ENCODE measurements at regions not wholly inside any gene's neighbourhood (a gene's known extent, or its start where the extent isn't known, plus 50 kb on each side); places are given as distances from the start of the nearest gene placed in this dataset.

DNA sequence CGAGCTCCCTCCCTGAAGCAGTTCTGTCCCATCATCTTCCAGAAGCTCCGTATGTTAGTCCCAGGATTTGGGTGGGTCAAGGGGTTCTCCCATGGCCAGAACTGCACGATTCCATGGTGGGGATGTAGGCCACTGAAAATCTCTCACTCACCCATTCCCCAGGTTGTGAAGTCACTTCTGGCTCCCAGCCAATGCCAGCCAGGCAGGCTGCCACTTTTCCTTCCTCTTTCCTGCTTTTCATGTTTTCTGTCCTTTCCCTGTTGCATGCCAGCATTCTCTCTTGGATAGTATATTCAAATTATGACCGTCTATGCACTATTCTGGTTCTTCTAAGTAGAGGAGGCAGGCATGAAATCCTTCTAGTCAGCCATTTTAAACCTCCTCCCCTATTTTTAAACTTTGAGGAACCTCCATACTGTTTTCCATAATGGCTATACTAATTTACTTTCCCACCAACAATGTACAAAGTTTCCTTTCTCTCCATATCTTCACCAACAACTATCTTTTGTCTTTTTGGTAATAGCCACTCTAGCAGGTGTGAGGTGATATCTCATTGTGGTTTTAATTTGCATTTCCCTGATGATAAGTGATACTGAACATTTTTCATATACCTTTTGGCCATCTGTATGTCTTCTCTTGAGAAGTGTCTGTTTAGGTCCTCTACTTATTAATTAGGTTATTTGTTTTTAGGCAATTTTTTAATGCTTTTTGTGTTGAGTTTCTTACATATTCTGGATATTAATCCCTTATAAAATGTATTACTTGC, 182.1 kb upstream of the TET2 start:
- no peak for DNase-seq (ENCODE audit: low spot score)

DNA sequence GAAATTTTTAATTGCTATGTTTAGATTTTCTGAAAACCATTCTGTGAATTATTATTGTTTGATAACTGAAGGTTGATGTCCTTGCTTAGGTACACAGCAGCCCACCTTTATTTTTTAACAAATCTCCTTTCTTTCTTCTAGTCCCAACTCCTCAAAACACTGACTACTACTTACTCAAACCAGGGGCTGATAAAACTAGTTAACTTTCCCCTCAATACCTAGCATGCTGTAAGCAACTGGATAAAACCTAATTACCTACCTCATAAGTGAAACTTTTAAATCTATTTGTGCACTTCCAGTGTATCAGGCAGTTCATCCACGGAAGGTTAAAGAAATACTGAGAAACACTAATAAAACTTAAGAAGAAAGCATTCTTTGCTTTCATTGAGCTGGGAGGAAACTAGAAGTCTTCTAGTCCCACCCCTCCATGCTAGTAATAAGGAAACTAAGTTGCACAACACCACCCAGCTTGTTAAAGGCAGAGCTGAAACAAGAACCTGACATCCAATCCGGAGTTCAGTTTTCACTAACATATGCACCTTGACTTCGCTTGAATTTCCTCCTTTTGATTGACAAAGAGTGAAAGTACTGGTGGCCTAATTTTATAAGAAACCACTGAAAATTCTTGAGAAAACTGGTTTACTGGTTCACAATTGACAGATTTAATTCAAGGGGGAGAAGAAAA, 180.2 kb upstream of the TET2 start:
- DNase-seq (ENCODE audit: low spot score): no peak

DNA sequence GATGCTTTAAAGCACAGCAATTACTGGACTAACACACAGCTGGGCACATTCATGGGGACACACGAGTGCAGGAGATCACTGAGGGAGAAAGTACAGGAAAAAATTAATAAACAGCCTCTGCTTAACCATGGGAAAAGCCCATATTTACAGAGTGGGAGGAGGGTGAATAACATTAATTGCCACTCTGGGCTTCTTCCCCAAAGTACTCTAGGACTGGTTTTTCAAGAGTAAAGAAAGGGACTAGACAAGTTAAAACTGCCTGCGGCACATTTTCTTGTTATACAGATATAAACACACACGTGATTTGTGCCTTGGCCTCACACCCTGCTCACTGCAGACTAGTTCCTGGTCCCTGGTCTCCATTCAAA, 179.7 kb upstream of the TET2 start:
- DNase-seq (ENCODE audit: low spot score): no peak

DNA sequence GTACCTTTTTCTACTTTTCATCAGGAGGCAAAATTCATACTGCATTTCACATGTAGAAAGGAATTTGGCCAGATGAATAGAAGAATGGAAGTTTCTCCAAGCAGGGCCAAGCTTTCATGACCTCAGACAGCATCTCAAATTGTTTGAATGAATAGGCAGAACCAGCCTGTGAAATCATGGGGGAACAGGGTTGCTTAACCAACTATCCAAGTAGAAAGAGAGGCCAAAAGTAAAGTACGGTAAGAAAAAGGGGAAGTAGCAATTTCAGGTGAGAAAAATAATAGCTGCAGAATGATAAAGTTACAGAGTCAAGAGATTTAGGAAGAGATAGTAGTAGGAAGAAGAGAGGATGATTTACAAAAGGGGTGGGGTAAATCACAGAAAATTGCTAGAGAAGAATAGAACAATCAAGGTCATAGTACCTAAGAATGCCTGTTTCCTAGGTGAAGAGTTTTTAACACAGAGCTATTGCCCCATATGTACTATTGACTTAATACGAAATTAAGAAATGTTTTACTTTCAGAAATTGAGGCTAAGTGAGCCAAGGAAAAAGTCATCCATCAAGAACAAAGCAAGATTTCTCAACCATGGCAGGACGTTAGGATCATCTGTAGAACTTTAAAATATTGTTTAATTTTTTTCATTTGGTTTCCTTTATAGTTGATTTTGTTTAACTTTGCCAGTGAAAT, 177.1 kb upstream of the TET2 start:
- DNase-seq (ENCODE audit: low spot score): no peak

DNA sequence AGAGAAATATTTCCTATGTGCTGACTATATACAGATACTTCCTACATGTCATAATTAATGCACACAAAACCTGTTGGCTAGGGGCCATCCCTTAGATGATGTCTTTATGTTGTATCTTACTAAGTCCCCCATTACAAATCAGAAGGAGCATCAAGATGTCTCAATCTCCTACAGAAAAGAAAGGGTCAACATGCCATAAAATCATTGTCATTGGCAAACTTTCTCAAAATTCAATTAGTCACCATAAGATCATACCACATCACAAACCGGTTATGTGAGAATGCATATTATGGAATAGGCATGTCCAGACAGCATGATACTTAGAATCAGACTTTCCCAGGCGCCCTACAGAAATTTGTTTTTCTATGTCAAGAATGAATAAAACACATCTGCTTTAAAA, 175.2 kb upstream of the TET2 start:
- DNase-seq (ENCODE audit: low spot score): no peak

DNA sequence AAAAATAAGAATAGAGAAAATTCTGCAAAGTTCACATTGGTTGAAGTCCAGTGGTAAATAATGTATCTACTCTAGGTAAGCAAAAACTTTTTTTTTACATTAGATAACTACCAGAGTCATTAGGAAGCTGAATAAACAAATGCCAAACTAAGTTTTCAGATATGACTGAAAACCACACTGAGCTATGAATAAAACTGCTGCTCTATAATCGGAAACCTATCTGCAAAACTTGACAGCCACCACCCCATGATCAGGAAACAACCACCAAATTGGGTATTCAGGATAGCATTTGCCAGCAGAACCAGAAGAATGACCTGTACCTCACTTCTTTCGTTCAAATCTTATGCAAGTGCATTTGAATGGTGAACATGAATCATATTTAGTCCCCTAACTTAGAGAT, 173.0 kb upstream of the TET2 start:
- no peak for DNase-seq (ENCODE audit: low spot score)

DNA sequence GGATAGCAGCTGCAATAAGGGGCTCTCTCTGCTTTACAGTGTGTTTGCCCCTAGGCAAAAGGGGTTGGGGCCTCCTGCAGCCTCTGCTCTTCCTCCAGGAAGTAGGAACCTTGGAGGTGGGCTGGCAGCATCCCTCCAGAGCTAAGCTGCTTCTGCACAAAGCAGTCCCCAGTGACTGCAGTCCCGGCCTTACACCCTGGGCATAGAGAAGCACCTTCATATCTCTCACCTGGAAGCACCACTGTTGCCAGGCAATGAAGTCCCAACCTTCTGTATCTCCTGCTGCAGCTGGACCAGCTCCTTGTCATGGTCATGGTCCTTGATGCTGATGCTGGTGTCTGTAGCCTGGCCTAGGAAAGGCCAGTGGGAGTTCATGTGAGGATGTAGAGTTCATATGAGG, 171.1 kb upstream of the TET2 start:
- DNase-seq (ENCODE audit: low spot score): no peak

DNA sequence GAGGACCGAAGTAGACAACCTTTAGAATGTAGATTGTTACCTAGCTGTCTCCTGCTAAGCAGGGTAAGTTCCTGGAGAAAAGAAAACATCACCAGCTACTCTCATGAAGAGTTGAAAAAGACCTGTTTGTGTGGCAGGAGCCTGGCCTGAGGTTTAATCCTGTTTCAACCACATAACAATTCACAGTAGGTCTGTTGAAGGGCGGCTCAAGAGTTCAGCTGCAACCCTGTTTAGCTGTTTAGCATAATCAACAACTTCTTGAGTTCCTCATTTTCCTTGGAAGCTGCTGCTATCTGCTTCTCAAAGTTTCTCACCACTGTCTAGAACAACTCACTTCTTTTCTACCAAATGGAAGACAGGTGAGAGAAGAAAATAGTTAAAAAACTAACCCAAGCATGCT, 170.4 kb upstream of the TET2 start:
- no peak for DNase-seq (ENCODE audit: low spot score)

DNA sequence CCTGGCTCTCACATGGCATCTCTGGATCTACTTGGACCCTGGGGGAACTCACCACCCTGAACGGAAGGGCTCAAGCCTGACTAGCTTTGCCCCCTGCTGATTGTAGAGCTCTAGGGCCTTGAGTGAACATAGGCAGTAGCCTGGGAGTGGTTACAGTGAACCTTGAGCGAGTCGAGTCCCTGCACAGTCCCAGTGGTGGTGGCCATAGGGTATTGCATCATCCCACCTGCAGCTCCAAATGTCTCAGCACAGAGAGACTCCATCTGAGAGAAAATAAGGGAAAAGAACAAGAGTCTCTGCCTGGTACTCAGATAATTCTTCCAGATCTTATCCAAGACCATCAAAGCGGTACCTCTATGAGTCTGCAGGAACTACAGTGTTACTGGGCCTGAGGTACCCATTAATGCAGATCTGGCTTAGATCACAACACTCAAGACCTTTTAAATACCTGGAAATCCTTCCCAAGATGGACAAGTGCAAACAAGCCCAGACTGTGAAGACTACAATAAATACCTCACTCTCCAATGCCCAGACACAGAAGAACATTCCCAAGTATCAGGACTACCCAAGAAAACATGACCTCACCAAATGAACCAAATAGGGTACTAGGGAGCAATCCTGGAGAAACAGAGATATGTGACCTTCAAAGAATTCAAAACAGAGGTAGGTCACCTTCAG, 167.5 kb upstream of the TET2 start:
- DNase-seq (ENCODE audit: low spot score): no peak

DNA sequence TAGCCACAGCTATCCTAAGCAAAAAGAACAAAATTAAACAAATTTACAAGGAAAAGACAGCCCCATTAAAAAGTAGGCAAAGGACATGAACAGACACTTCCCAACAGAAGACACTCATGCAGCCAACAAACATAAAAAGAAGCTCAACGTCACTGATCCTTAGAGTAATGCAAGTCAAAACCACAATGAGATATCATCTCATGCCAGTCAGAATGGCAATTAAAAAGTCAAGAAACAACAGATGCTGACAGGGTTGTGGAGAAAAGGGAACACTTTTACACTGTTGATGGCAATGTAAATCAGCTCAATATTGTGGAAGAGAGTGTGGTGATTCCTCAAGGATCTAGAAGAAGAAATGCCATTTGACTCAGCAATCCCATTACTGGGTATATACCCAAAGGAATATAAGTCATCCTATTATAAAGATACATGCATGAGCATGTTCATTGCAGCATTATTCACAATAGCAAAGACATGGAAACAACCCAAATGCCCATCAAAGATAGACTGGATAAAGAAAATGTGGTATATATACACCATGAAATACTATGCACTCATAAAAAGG, 163.0 kb upstream of the TET2 start:
- no peak for DNase-seq (ENCODE audit: low spot score)

DNA sequence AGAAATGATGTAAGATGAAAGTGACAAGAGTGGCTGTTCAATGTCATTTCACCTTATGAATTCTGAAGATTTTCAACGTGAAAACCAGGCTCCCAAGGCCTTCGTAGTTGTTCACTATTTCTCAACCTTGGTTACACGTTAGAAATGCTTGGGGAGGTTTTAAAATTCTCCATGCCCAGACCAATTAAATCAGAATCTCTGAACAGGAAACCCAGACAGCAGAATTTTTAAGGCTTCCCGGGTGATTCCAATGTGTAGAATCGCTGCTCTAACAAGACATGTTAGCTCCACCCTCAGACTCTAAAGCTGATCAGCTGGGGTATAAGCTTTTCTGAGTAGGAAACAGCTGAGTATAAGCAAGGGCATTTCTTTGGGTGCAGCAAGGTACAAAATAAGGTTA, 160.4 kb upstream of the TET2 start:
- no peak for DNase-seq (ENCODE audit: low spot score)

DNA sequence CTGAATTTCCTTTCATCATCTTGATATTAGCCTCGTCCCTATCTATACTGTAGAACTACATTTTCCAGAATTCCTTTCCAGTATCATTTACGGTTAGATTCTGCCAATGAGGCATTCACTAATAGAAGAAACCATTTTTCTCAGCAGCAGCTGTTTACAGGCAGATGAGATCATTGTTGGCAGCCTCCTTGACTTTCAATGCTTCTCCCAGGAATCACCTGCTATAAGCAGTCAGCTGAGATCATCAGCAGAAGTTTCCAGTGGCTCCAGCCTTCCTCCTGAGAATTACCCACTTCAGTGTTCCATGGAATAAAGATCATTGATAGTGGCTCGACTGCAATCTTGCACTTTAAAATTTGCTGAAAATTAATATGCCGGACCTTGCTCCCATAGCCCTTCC, 157.3 kb upstream of the TET2 start:
- DNase-seq (ENCODE audit: low spot score): no peak

DNA sequence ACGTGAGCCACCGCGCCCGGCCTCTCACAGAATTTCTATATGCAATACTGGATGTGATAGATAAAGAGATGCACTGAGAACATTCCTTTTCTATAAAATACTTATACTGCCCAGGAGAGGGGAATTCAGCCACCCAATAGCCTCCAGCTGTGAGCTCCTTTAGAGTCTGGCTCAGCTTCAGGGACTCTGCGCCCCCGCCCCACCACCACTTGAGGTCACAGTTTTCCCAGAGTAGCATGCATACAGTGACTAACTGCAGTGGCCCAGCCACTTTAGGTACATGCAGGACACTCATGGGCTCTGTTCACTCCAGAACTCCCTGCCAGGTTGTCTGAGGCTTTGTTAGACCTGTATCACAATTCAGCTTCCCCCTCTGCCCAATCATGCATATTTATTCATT, 144.4 kb upstream of the TET2 start:
- no peak for DNase-seq (ENCODE audit: low spot score)

DNA sequence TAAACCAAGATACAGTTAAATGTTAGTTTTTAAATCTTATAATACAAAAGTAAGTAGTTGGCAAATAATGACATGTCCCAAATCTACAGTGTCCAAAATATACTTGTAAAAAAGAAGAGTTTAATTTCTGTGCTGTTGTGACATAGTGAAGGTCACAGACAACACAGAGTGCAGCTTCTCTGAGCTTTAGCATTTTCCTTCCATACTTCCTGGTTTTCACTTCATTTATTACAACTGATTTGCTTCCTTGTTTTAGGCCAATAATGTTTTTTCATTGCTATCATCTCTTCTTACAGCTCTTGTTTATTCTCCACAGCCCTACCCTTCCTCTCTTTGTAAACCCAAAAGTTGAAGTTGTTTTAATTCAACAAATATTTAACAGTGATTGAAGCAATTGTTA, 132.4 kb upstream of the TET2 start:
- DNase-seq (ENCODE audit: low spot score): no peak

DNA sequence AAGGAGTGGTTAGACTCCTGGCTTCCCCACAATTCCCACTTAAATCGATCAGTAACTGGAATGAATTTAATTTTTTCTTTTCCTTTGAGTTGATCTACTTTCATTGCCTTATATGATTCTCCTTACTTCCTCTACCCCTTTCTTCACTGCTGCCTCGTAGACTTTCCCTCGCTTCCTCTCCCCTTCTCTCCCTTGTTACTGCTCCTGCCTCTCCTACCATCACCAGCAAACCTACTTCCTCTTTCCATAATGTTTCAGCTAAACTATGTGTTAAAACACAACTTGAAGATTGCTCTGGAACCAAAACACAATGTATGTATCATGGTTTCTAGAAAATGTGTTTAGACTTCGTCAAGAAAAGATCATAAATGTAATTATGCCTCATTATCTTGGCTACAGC, 132.0 kb upstream of the TET2 start:
- DNase-seq (ENCODE audit: low spot score): no peak

DNA sequence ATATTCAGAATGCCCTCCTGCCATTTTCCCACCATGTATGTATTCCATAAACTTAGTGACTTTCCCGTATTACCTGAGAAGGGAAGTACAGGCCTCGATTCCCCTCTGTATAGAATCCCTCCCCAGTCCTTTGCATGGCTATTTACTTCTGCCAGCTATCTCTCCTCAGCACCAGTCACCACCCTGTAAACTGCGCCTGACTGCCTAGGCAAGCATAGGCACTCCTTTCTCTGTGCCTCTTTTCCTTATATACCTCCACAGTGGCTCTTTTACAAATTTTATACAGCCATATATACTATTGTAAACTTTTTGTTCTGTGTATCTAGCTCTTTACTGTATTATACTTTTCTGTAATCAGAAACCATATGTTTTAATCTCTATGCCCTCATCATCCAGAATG, 130.9 kb upstream of the TET2 start:
- DNase-seq (ENCODE audit: low spot score): no peak

DNA sequence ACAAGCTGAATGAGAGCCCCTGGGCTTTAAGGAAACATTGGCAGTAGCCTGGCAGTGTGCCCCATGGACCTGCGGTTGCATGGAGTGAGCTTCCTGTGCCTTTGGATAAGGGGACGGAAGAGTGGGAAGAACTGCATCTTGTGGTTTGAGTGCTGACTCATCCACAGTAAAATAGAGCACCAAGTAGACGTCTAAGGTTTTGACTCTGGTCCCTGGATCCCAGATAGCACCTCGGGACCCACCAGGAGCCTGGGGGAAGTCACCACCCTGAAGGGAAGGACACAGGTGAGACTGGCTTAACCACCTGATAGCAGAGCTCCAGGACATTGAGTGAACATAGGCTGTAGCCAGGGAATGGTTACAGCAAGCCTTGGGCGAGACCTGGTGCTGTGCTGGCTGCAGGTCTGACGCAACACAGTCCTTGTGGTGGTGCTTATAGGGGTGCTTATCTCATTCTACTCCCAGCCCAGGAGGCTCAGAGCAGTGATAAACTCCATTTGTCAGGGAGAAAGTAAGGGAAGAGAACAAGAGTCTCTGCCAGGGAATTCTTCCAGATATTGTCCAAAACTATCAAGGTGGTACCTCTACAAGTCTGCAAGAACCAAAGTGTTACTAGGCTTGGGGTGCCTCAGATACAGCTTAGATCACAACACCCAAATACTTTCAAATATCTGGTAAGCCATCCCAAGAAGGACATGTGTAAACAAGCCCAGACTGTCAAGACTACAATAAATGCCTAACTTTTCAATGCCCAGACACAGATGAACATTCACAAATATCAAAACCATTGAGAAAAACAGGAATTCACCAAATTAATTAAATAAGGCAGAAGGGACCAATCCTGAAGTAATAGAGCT, 123.6 kb upstream of the TET2 start:
- DNase-seq (ENCODE audit: low spot score): no peak

DNA sequence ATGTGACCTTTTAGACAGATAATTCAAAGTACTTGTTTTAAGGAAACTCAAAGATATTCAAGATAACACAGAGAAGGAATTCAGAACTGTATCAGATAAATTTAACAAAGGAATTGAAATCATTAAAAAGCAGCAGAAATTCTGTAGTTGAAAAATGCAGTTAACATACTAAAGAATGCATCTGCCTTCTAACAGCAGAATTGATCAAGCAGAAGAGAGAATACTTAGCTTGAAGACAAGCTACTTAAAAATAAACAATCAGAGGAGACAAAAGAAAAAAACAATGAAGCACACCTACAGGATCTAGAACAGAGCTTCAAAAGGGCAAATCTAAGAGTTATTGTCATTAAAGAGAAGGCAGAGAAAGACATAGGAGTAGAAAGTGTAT, 123.0 kb upstream of the TET2 start:
- no peak for DNase-seq (ENCODE audit: low spot score)

DNA sequence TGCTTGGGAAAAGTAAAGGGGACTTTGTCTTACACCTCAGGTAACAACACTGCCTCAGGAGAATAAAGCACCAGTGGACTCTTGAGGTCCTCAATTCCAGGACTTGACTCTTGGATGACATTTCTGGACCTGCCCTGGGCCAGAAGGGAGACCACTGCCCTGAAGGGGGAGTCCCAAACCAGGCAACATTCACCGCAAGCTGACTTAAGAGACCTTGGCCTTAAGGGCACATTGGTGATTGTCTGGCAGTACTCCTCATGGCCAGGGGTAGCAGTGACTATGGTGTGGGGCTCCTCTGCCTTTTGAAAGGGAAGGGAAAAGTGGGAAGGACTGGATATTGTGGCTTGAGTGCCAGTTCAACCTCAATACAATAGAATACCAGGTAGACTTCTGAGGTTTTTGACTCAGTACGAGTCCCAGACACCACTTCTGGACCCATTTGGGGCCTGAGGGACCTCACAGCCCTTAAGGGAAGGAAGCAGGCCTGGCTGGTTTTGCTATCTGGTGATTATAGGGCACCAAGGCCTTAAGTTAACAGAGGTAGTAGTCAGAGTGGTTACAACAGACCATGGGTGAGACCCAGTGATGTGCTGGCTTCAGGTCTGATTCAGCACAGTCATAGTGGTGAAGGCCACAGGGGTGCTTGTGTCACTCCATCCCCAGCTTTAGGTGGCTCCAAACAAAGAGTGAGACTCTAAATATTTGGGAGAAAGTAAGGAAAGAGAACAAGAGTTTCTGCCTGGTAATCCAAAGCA, 121.2 kb upstream of the TET2 start:
- DNase-seq (ENCODE audit: low spot score): no peak

DNA sequence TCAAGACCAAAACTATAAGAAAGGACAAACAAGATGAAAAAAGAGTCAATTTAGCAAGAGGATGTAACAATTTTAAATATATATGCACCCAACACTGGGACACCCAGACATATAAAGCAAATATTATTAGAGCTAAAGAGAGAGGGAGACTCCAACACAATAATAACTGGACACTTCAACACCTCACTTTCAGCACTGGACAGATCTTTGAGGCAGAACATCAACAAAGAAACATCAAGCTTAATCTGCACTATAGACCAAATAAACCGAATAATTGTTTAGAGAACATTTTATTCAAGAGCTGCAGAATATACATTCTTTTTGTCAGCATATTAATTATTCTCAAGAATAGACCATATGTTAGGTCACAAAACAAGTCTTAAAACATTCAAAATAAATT, 109.7 kb upstream of the TET2 start:
- no peak for DNase-seq (ENCODE audit: low spot score)

DNA sequence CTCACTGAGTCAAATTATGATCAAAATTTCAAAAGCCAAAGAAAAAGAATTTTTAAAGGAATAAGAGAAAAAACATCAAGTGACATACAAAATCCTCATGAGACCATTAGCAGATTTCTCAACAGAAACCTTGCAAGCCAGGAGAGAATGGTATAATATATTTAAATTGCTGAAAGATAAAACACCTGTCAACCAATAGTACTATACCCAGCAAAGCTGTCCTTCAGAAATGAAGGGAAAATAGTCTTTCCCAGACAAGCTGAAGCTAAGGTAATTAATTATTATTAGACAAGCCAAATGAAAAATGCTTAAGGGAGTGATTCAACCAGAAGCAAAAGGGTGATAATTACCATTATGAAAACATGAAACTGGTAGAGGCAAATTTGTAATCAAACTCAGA, 104.2 kb upstream of the TET2 start:
- no peak for DNase-seq (ENCODE audit: low spot score)
